ENCODE measurements at regions not wholly inside any gene's neighbourhood (a gene's known extent, or its start where the extent isn't known, plus 50 kb on each side); places are given as distances from the start of the nearest gene placed in this dataset.

GRCh38 chr14:98374136-98374535, 897.9 kb downstream of the BCL11B start:
- Histone ChIP-seq H3K14ac (replicated peaks; ENCODE audit: low read depth, low read length) (no peak overlapping the region), H3K36me3 (ENCODE audit: control insufficient read depth, insufficient read depth, low read length) (no peaks in the 10 kb centered on the region), H2BK5ac (ENCODE audit: low read depth, low read length, poor library complexity, severe bottlenecking) (no peak overlapping the region), H2AK9ac (replicated peaks; ENCODE audit: low read depth, low read length, poor library complexity) (no peak overlapping the region), H3K9me3 (ENCODE audit: control insufficient read depth, insufficient read depth, low read length) (peaks cover 26% of the 10 kb centered on the region), H3K4ac (ENCODE audit: low read depth, low read length) (no peak overlapping the region), H4K91ac (ENCODE audit: insufficient read depth, low read depth, low read length) (no peak overlapping the region), H3K23ac (ENCODE audit: low read depth, low read length) (no peak overlapping the region), H4K5ac (ENCODE audit: low read depth, low read length) (no peak overlapping the region), H3K18ac (ENCODE audit: low read depth, low read length) (no peak overlapping the region), H2AFZ (replicated peaks; ENCODE audit: low read length, poor library complexity) (no peak overlapping the region), H3K9me1 (ENCODE audit: insufficient read depth, low read length) (no peaks in the 10 kb centered on the region), H2BK120ac (ENCODE audit: low read depth, low read length) (no peak overlapping the region), H2AK5ac (ENCODE audit: low read depth, low read length) (no peak overlapping the region), H3K9ac (ENCODE audit: low read depth, low read length) (no peak overlapping the region), H4K20me1 (ENCODE audit: insufficient read depth, low read length) (no peaks in the 10 kb centered on the region), H2BK20ac (ENCODE audit: low read depth, low read length) (no peak overlapping the region), H3K27me3 (ENCODE audit: control insufficient read depth, insufficient read depth, low read length) (no peaks in the 10 kb centered on the region), H2BK15ac (ENCODE audit: low read depth, low read length) (no peak overlapping the region), H3K27ac (ENCODE audit: insufficient read depth, low read length) (no peak overlapping the region), H3K56ac (ENCODE audit: extremely low read depth, insufficient read depth, low read length) (no peak overlapping the region), H3K4me3 (ENCODE audit: insufficient read depth, low read depth, low read length) (no peak overlapping the region), H3K4me1 (ENCODE audit: control insufficient read depth, insufficient read depth, low read length) (no peaks in the 10 kb centered on the region), H3K4me2 (ENCODE audit: low read depth, low read length) (no peak overlapping the region), H3K79me1 (ENCODE audit: low read depth in 1 of 2, low read length in 2 of 2) (no peaks in the 10 kb centered on the region), H4K8ac (ENCODE audit: low read depth in 2 of 2, low read length in 2 of 2) (no peak overlapping the region)
- ATAC-seq (ENCODE audit: low read depth) (no peak), DNase-seq (no peak)
- no peak for TF ChIP-seq SMC3 (IDR thresholded peaks at IDR 0.05; ENCODE audit: low read depth, low read length)
- no peak for TF ChIP-seq CHD1 (IDR thresholded peaks at IDR 0.05; ENCODE audit: low read depth, low read length)
- no peak for TF ChIP-seq BHLHE40 (IDR thresholded peaks at IDR 0.05; ENCODE audit: low read depth, low read length)
- no CpG with 5 or more reads among the region's 10 CpGs for WGBS, 2 experiments (ENCODE audit: extremely low coverage in 2 of 2, insufficient read length in 1 of 2)
- in situ Hi-C loops (cut with MboI; ENCODE audit: low sequenced_read_pairs) (no loop called here), intact Hi-C loops (cut with micrococcal nuclease) (no loop called here), dilution Hi-C loops (cut with HindIII; ENCODE audit: low sequenced_read_pairs, unreplicated experiment) (no loop called here)
- BruUV-seq (replicated peaks): no TSS peak
- ChIA-PET POLR2A (ENCODE audit: unreplicated experiment) (no interaction called here), CTCF (no interaction called here)

All from IMR-90 (cell line).